Activated T-cell treated with anti-CD3 and anti-CD28 coated beads for 4 hours (primary cell): ENCODE measurements at regions not wholly inside any gene's neighbourhood (a gene's known extent, or its start where the extent isn't known, plus 50 kb on each side); places are given as distances from the start of the nearest gene placed in this dataset.
"Not testable (repeated sequence)": the region's sequence is repeated elsewhere in the genome, so short reads cannot be mapped to it uniquely, and the experiment has no call there.

Source experiments
- DNase-seq: peaks from one replicate; pipeline ENCODE4 v3.0.0-alpha.2; 2020

DNA sequence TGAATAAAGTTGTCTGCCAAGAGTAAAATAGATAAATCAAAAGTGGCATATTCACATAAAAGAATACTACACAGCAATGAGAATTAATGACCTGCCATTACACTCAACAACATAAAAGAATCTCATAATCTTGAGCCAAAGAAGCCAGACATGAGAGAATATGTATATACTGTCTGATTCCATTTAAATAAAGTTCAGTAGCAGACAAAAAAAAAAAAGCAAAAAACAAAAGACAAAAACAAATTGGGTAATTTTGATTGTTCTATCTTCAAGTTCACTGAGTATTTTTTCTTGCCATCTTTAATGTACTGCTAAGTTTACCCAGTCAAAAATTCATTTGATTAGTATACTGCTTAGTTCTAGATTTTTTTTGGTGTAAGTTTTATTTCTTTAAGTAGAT lies 87.9 kb upstream of the TRPC7 start:
- no peak for DNase-seq

DNA sequence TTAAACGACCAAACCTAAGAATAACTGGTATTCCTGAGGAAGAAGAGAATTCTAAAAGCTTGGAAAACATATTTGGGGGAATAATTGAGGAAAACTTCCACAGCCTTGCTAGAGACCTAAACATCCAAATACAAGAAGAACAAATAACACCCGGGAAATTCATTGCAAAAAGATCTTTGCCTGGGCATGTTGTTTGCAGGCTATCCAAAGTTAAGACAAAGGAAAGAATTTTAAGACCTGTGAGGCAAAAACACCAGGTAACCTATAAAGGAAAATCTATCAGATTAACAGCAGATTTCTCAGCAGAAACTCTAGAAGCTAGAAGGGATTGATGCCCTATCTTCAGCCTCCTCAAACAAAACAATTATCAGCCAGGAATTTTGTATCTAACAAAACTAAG lies 82.2 kb upstream of the TRPC7 start:
- DNase-seq = not testable (repeated sequence)

- DNase-seq = no peak
Observed at GRCh38 chr5:136446565-136446964, 81.2 kb upstream of the TRPC7 start.

DNA sequence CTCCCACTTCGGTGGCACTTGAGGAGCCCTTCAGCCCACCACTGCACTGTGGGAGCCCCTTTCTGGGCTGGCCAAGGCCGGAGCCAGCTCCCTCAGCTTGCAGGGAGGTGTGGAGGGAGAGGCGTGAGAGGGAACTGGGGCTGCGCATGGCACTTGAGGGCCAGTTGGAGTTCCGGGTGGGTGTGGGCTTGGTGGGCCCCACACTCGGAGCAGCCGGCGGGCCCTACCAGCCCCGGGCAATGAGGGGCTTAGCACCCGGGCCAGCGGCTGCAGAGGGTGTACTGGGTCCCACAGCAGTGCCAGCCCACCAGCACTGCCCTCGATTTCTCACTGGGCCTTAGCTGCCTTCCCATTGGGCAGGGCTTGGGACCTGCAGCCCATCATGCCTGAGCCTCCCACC lies 78.8 kb upstream of the TRPC7 start:
- DNase-seq = not testable (repeated sequence)

GRCh38 chr5:136439367-136439766 lies 74.0 kb upstream of the TRPC7 start:
- DNase-seq = no peak

- DNase-seq = no peak
Observed at GRCh38 chr5:136435946-136436543, 70.7 kb upstream of the TRPC7 start.

- DNase-seq = no peak
Observed at GRCh38 chr5:136434795-136435194, 69.5 kb upstream of the TRPC7 start.

- DNase-seq = no peak
Observed at GRCh38 chr5:136432705-136433104, 67.4 kb upstream of the TRPC7 start.

DNA sequence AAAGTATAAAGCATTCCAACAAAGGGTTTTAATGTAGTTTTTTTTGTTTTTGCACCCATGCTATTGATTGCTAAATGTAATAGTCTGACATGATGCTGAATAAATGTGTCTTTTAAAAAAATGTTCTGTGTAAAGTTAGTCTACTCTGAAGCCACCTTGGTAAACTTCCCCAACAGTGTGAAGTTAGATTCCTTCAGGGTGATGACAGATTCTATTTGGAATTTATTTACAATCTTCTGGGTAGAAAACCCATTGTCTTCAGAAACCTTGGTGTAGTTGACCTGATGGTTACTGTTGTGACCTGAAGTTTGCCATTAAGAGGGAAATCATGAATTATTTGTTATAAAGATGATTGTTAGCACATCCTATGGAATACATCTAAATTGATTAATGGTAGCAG lies 64.7 kb upstream of the TRPC7 start:
- DNase-seq = no peak

- DNase-seq = no peak
Observed at GRCh38 chr5:136427426-136427825, 62.1 kb upstream of the TRPC7 start.

- DNase-seq = no peak
Observed at GRCh38 chr5:136425921-136426320, 60.6 kb upstream of the TRPC7 start.

GRCh38 chr5:136424835-136425584 lies 59.7 kb upstream of the TRPC7 start:
- peak; percentile 1 for DNase-seq

- DNase-seq = no peak
Observed at GRCh38 chr5:136423944-136424606, 58.7 kb upstream of the TRPC7 start.

DNA sequence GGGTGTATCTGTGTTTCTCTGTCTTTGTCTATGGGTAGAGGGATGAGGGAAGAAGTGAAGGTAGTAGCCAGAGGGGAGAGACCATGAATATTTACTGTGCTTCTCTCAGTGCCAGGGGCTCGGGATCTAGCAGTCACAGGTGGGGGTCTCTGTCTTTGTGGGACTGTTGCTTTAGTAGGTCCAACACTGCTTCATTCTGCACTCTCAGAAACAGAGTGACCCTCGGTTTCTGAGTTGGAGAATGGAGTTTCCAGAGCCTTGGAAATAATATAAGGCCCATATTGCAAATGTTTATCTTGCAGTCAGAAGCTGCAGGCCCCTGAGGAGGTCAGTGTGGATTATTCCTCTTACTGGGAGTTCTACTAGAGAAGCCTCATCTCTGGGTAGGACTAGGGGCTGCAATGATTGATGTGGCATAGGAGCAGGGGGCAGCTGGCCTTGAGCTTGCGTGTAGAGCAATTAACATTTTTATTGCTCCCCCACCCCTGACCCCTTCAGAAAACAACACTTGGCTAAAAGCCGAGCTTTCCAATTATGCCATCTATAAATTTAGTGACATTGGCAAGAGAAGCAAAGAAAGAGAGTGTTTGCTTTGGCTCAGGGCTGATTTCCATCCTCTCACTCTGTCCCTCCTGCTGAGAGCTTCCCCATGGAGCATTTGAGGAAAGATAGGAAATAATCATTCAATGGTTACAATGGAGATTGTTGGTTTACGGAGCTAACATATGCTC lies 55.0 kb upstream of the TRPC7 start:
- no peak for DNase-seq

DNA sequence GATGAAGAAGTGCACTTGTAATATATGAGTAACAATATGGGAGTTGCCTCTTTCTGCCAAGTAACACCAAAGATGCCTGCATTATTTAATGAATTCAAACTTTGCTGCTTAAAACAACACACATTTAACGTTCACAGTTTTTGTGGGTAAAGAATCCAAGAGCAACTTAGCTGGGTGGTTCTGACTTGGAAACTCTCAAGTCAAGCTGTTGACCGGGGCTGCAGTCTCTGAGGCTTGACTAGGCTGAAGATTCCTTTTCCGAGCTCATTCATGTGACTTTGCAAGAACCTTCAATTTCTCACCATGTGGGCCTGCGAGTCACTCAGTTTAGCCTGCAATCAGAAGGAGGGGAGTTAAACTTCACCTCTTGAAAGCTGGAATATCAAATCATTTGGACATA lies 53.0 kb upstream of the TRPC7 start:
- DNase-seq = no peak
